SU-DHL-6 (cell line): ENCODE measurements at regions not wholly inside any gene's neighbourhood (a gene's known extent, or its start where the extent isn't known, plus 50 kb on each side); places are given as distances from the start of the nearest gene placed in this dataset.

ENCODE experiments used
- EZH2phosphoT487 ChIP-seq: fragments of 200-600 bp; sonication (generic), shearing (Covaris generic); conservative IDR thresholded peaks from 2 replicates; pipeline ENCODE4 v1.6.1; 2018; ENCODE audit warnings: mild to moderate bottlenecking, antibody characterized with exemption, low read length, moderate library complexity, mixed read lengths
- TF ChIP-seq, protein P1 (sequence below): fragments of 200-600 bp; sonication (generic); IDR thresholded peaks from one replicate; pipeline ENCODE4 v1.5.1; 2017; ENCODE audit warnings: antibody characterized with exemption, mild to moderate bottlenecking, low read length, moderate library complexity; ENCODE audit not compliant: insufficient read depth, poor library complexity, severe bottlenecking

- TF ChIP-seq, protein P1, sequence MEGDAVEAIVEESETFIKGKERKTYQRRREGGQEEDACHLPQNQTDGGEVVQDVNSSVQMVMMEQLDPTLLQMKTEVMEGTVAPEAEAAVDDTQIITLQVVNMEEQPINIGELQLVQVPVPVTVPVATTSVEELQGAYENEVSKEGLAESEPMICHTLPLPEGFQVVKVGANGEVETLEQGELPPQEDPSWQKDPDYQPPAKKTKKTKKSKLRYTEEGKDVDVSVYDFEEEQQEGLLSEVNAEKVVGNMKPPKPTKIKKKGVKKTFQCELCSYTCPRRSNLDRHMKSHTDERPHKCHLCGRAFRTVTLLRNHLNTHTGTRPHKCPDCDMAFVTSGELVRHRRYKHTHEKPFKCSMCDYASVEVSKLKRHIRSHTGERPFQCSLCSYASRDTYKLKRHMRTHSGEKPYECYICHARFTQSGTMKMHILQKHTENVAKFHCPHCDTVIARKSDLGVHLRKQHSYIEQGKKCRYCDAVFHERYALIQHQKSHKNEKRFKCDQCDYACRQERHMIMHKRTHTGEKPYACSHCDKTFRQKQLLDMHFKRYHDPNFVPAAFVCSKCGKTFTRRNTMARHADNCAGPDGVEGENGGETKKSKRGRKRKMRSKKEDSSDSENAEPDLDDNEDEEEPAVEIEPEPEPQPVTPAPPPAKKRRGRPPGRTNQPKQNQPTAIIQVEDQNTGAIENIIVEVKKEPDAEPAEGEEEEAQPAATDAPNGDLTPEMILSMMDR, result no peak
- no peak for TF ChIP-seq EZH2phosphoT487
Measured at GRCh38 chr15:97815835-97816234, 144.7 kb upstream of the ARRDC4 start.
